NCI-H2196 (cell line): ENCODE measurements at regions not wholly inside any gene's neighbourhood (a gene's known extent, or its start where the extent isn't known, plus 50 kb on each side); places are given as distances from the start of the nearest gene placed in this dataset.

Experiments
- DNase-seq: peaks from one replicate; lab custom pipeline; 2025; ENCODE audit not compliant: unreplicated experiment; lab: John Stamatoyannopoulos, UW

DNA sequence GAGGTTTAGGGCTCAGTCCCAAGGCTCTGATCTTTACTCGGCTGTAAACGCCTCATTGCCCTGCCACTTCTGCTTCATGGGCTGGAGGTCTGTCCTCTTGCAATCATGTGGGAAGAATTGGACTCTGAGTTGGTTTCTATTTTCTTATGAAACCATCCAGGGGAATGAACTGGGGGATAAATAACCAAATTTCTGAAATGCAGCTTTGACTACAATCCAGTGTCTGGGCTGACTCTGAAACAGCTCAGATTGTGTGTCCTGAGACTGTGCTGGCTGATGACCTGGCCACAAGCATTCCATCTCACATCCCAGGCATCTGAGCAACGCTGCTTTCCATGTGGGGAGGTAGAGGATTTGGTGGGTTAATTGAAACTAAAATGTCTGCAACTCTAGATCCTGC is 71.0 kb upstream of the GALNT15 start:
- DNase-seq, result no peak

DNA sequence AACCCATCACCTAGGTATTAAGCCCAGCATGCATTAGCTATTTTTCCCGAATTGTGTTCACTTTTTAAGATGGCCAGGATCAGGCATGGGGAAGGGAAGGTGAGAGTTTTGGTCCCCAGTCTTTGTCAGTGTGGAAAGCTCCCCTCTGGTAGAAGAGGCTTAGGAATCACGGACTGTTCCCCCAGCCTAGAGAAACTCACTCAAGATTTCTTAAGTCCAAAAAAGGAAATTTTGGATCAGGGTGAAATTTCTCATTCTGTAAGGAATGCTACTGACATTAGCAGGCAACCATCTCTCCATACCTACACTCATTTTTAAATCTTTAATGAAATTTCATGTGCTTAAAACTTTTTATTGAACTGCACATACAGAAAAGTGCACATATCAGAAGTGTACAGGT is 70.3 kb upstream of the GALNT15 start:
- no peak for DNase-seq

DNA sequence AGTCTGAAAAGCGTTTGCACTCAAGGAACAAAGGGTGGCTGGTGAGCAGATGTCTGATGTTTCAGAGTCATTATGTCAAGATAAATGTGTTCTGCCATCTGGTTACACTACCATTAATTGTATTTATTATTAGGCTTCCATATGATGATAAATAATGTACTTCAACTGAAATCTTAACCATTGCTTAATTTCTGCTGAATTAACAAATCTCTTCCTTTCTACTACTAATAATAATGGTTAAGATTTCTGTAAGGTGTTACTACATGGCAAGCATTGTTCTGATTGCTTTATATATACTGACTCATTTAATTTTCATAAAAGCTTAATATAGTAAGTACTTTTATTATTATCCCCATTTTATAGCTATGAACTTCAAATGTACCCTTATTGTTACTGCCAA is 68.4 kb upstream of the GALNT15 start:
- DNase-seq, result no peak

DNA sequence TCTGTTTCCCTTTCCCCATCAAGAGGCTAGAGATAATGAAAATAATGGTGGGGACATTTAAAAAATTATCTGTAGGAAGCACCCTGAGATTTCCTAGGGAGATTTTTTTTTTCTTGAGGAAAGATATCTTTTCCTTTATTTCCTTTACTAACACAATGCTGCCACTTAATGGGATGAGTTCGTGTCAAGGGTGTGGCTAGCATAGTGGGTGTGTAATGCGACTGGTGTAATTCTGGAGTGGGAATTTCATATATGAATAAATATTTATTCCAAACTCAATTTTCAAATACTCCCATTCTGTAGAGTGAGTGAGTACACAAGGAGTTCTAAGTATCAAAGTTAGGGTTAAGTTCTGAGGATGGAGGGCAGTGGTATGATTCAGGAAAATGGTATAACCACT is 66.1 kb upstream of the GALNT15 start:
- DNase-seq, result no peak

DNA sequence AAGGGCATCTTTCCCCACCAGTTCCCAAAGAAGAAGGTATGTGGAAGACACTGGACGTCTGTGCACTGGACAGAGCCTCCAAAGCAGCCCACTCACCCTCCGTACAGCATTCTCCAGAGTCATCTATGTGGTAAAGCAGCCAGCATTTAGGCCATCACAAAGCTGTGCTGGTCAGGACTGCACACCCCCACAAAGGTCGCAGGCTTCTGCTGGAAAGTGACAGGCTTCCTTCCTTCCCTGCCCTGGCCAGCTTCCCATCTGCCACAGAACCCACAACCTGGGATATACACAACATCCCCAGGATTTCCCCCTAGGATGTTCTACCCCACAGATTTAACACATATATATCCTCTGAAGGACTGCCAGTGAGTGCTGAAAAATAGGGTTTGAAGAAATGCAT is 64.6 kb upstream of the GALNT15 start:
- DNase-seq, result no peak

DNA sequence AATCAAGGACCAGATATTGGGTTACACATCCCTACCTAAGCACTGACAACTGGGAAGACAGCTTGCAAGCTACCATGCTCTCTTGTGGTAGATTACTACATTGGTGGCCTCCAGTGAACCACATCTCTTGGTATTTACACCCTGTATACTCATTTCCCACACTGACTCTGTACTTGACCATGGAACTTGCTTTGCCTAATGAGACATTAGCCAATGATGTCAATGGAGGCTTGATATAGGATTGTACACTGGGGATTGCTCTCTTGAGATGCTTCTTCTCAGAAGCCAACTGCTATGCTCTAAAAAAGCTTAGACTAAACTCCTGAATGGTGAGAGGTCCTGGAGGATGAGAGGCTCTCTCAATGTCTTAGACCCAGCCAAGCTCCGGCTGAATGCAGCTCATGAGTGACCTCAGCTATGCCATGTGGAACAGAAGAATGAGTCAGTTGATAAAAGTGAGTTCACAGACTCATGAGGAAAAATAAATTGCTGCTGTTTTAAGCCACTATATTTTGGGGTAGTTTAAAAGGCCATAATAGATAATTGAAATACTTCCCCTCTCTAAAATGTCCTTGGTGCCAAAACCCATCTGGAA is 61.5 kb upstream of the GALNT15 start:
- no peak for DNase-seq

DNA sequence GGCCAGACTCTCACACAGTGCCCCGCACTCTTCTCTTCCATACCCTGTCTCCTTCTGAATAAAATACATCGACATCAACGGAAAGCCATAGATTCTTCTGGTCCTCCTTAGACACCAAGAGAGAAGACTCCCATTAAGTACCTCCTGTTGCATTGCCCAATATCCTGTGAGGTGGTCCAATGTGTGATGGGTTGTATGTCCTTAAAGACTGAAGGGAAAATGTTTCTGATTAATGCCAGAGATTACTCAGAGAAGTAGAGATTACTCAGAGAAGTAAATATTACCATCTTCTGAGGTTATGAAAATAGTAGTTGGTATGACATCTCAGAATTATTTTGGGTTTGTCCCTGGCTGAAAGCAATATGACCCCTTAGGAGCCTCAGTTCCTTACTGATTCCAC is 60.8 kb upstream of the GALNT15 start:
- no peak for DNase-seq

DNA sequence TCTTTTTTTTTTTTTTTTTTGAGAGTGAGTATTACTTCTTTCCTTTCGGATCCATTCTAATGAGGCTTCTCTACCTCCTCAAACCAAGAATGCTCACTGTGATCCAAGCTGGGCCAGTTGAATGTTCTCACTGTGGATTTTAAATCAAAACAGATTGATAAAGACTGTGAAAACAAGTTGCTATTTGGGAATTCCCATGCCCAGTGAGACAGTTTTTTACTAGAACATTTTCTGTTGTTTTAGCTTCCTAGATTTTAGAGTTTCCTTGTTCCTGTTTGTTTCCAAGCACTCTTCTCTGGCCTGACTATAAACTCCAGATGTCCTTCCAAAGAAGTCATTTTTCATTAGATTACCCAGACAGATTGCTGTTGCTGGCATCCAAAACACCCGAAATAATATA is 60.1 kb upstream of the GALNT15 start:
- no peak for DNase-seq

DNA sequence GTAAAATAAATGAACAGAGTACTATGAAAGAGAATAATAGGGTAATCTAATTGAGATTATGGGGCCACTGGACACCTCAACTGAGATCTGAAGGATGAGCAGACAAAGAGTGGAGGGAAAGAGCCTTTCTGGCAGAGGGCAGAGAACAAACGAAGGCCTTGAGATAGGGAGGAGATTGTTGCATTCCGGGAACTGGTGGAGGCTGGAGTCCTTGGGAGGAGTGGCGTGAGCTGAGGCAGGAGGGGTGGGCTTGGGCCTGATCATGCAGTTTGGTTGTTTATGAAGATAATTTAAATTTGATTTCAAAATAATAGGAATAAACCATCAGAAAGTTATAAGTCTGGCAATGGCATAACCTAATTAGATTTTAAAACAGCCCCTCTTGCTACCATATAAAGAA is 59.5 kb upstream of the GALNT15 start:
- DNase-seq, result no peak

DNA sequence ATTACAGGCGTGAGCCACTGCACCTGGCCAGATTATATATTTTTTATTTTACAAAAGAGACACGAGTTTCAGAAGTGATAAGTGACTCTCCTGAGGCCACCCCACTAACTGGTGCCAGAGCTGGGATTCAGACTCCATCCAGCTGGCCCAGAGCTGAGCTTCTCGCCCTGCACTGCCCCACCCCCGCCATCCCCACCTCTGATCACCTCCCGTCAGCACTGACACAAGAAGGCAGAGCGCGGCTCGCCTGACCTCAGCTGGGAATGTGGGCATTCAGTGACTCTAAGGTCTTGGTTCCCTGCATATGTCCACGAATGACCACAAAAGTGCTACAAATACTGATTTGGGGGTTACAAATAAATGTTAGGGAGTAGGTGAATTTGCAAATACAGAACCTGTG is 56.1 kb upstream of the GALNT15 start:
- no peak for DNase-seq

DNA sequence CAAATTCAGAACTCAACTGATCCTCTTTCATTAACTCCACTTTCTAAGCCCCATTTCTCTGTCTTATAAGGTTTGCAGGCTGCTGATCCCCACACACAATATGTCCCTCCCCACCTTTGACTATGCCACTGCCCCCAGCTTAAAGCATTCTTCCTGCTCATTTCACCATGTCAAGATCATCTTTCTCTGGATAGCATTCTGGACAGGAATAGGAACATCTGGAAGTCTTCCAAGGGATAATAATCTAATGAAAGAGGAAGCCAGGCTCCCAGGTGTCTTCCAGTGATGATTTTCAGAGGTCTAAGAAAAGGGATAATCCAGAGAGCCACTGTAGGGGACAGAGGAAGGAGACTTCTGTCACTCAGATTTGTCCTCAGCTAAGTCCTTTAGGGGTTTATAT is 54.6 kb upstream of the GALNT15 start:
- DNase-seq, result no peak

DNA sequence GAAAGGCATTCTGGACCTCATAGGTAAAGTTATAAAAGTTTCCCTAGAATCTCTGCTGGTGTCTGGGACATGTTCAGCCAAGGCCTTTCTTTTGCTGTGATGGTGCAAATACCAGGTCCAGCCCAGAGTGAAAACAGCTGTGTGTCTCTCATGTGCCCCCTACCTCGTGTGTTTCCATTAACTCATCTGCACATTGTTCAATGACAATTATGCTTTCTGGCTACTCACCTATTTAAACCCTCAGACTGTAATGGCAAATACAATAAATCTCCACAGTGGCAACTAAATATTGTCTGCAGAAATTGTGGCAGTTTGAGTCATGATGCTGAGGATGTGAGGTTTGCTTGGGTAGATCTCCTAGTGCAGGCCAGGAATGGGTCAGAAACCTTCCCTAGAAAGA is 53.1 kb upstream of the GALNT15 start:
- DNase-seq, result no peak

DNA sequence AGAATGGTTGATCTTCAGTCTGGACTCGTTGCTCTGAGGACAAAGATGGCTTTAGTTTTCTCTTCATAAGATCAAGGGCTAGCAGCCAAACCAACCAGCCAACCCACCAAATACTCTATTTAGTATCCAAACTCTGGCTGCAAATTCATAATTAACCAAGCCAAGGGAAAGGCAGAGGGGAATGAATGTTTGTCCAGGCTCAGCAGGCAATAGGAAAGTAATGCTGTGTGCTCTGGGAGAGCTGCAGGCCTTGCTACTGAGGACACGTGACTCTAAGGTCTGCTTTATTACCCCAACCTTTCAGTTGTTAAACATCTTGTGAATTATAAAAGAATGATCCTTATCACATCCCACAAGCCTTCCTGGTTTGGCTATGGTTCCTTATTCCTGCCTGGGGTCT is 52.3 kb upstream of the GALNT15 start:
- no peak for DNase-seq

DNA sequence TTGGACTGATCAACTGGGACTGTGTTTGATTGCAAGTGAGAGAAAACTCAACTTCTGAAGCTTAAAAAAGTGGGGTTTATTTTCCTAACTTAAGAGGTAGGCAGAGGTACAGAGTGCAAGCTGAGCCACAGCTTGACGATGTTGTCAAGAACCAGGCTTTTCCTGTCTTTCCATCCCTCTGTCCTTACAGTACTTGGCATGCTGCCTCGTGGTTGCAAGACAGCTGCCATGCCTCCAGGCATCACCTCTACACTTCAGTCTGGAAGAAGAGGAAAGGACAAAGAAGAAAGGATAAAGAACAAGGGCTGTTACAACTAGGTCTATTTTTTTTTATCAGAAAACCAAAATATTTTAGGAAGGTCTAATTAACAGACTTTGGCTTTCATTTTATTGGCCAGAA is 51.8 kb upstream of the GALNT15 start:
- no peak for DNase-seq

DNA sequence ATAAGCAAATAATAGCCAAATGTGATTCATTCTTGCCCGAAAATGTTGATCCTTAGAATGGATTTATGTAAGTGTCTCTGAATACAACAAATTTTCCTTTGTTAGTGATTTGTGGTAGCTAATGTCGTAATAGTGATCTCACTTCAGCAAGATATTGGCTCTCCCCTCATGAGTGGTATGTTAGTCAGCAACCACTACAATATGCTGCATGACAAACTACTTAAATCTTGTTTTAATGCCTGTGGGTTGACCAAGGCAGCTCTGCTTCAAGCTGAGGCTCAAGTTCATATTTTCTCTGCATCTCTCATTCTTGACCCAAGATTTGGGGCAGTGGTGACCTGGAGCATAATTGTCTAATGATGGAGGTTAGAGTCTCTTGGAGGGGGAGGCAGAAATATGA is 49.8 kb upstream of the GALNT15 start:
- no peak for DNase-seq
